ENCODE measurements at regions not wholly inside any gene's neighbourhood (a gene's known extent, or its start where the extent isn't known, plus 50 kb on each side); places are given as distances from the start of the nearest gene placed in this dataset.

- ChIA-PET CTCF (no interaction called here), POLR2A (no interaction called here)
- intact Hi-C loops (cut with DNase I, micrococcal nuclease) = no loop called here
- Mint-ChIP-seq H3K27me3 (no peaks in the 10 kb centered on the region), H3K27ac (no peak overlapping the region), H3K4me3 (no peak overlapping the region), H3K4me1 (ENCODE audit: low read depth) (no peaks in the 10 kb centered on the region), H3K36me3 (ENCODE audit: low read depth) (no peaks in the 10 kb centered on the region), H3K9me3 (peaks cover 6% of the 10 kb centered on the region)
- Histone ChIP-seq H3K27me3 (ENCODE audit: control insufficient read depth in 1 of 2, insufficient read depth in 2 of 2, low read length in 2 of 2) (no peaks in the 10 kb centered on the region), H3K27ac (ENCODE audit: low read depth in 1 of 2, low read length in 2 of 2) (no peak overlapping the region), H3K4me3 (ENCODE audit: low read length) (no peak overlapping the region), H3K36me3 (ENCODE audit: insufficient read depth, low read length) (no peaks in the 10 kb centered on the region), H3K9me3 (ENCODE audit: control insufficient read depth in 1 of 2, insufficient read depth in 1 of 2, low read length in 2 of 2) (no peaks in the 10 kb centered on the region), H3K4me1 (ENCODE audit: insufficient read depth, low read length) (no peaks in the 10 kb centered on the region)
- ATAC-seq (ENCODE audit: poor library complexity) = no peak
- TF ChIP-seq CTCF (IDR thresholded peaks at IDR 0.05) = no peak
- DNase-seq = no peak
These were observed 609.6 kb upstream of the SPANXN1 start for GRCh38 chrX:144637731-144638130.

GRCh38 chrX:144648788-144649187 lies 598.5 kb upstream of the SPANXN1 start:
- Histone ChIP-seq H3K9me3 (ENCODE audit: control insufficient read depth in 1 of 2, insufficient read depth in 1 of 2, low read length in 2 of 2) (no peaks in the 10 kb centered on the region), H3K27me3 (ENCODE audit: control insufficient read depth in 1 of 2, insufficient read depth in 2 of 2, low read length in 2 of 2) (no peaks in the 10 kb centered on the region), H3K4me1 (ENCODE audit: insufficient read depth, low read length) (no peaks in the 10 kb centered on the region), H3K27ac (ENCODE audit: low read depth in 1 of 2, low read length in 2 of 2) (no peak overlapping the region), H3K4me3 (ENCODE audit: low read length) (no peak overlapping the region), H3K36me3 (ENCODE audit: insufficient read depth, low read length) (no peaks in the 10 kb centered on the region)
- POLR2A ChIA-PET = no interaction called here
- DNase-seq (no peak), ATAC-seq (ENCODE audit: poor library complexity) (no peak)
- no peak overlapping the region for H3K4me3 Mint-ChIP-seq
- no peak for TF ChIP-seq CTCF (IDR thresholded peaks at IDR 0.05)
- H3K36me3 Mint-ChIP-seq (ENCODE audit: low read depth) = no peaks in the 10 kb centered on the region
- H3K4me1 Mint-ChIP-seq (ENCODE audit: low read depth) = no peaks in the 10 kb centered on the region
- no peak overlapping the region for H3K27ac Mint-ChIP-seq
- peaks cover 2% of the 10 kb centered on the region for H3K9me3 Mint-ChIP-seq
- intact Hi-C loops (cut with DNase I, micrococcal nuclease) = no loop called here
- H3K27me3 Mint-ChIP-seq = no peaks in the 10 kb centered on the region
- CTCF ChIA-PET = no interaction called here

GRCh38 chrX:144681501-144681900 lies 565.8 kb upstream of the SPANXN1 start:
- CTCF ChIA-PET = no interaction called here
- POLR2A ChIA-PET = no interaction called here

More at GRCh38 chrX:144681501-144681900, 565.8 kb upstream of the SPANXN1 start:
- no peak overlapping the region for H3K27ac Mint-ChIP-seq
- H3K27me3 Mint-ChIP-seq = no peaks in the 10 kb centered on the region
- no peak for TF ChIP-seq CTCF (IDR thresholded peaks at IDR 0.05)
- intact Hi-C loops (cut with DNase I, micrococcal nuclease) = no loop called here
- Histone ChIP-seq H3K27me3 (ENCODE audit: control insufficient read depth in 1 of 2, insufficient read depth in 2 of 2, low read length in 2 of 2) (no peaks in the 10 kb centered on the region), H3K4me1 (ENCODE audit: insufficient read depth, low read length) (no peaks in the 10 kb centered on the region), H3K27ac (ENCODE audit: low read depth in 1 of 2, low read length in 2 of 2) (no peak overlapping the region), H3K9me3 (ENCODE audit: control insufficient read depth in 1 of 2, insufficient read depth in 1 of 2, low read length in 2 of 2) (no peaks in the 10 kb centered on the region), H3K36me3 (ENCODE audit: insufficient read depth, low read length) (no peaks in the 10 kb centered on the region), H3K4me3 (ENCODE audit: low read length) (no peak overlapping the region)
- peaks cover 5% of the 10 kb centered on the region for H3K9me3 Mint-ChIP-seq
- H3K4me1 Mint-ChIP-seq (ENCODE audit: low read depth) = no peaks in the 10 kb centered on the region
- H3K36me3 Mint-ChIP-seq (ENCODE audit: low read depth) = no peaks in the 10 kb centered on the region
- DNase-seq = no peak
- no peak overlapping the region for H3K4me3 Mint-ChIP-seq
- no peak for ATAC-seq (ENCODE audit: poor library complexity)

All from CD4-positive, alpha-beta T cell (primary cell).